Stimulated activated CD8-positive, alpha-beta memory T cell treated with anti-CD3 and anti-CD28 coated beads, Interleukin-15, amount 100 ng/mL, for 1 hour (primary cell): ENCODE measurements at regions not wholly inside any gene's neighbourhood (a gene's known extent, or its start where the extent isn't known, plus 50 kb on each side); places are given as distances from the start of the nearest gene placed in this dataset.

Experiments used
- DNase-seq: peaks from one replicate; pipeline ENCODE4 v3.0.0-alpha.2; 2020; ENCODE audit warnings: low read depth

DNA sequence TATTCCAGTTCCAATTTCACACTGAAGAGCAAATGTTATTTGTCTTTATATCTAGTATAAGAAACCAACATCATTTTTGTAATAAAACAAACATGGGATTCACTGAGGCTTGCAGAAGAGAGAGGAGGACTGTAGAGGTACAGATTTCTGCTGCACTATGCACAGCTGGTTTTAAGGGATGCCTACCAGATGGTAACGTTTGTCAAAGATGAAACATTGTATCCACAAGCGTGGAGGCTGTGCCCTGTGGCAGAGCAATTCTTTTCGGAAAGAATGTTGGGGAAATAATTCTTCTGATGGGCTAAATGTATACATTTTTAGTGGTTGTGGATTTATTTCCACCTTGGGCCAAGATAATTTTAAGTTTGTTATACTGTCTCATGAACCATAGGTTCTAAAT lies 272.4 kb downstream of the DUSP10 start:
- DNase-seq, result no peak

- DNase-seq, result no peak
Measured at GRCh38 chr1:221470000-221470698, 271.7 kb downstream of the DUSP10 start.

- DNase-seq, result no peak
Measured at GRCh38 chr1:221473411-221473810, 268.5 kb downstream of the DUSP10 start.

- DNase-seq, result no peak
Measured at GRCh38 chr1:221477252-221477651, 264.6 kb downstream of the DUSP10 start.

DNA sequence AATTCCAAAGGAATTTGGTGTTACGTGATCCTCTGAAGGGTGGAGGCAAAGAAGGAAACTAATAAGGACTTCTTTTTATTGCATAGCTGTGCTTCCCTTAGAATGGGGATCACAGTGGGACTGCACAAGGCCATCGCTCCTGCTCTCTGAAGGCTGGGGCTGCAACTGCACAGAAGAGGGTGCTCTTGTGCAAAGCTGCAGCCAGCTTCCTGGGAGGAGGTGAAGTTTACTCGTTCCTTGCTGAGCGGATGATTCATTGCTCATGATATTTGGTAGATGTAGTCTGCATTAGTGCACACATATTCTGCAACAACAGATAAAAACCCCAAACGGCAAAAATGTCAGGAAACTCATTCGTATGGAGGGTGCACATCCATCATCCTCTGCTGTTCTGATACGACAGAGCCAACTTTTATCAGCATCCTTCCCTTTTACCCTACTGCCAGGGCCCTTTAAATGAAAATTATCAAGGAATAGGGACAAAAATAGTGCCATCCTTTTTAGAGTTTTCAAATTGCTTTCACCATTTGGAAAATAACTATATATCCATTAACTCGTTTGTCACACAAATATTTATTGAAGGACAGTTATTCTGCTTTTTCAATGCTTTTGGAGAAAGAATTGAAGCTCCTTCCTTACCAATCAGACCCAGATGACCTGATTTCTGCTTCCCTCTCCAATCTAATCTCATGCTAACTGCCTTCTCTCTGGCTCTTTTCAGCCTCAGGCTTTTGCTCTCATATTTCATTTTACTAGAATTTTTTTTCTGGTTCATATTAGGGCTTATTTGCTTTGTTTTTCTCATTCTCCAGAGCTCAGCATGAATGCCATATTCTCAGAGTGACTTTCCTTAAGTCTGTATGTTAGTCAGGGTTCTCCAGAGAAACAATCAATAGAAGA lies 263.6 kb downstream of the DUSP10 start:
- DNase-seq, result peak; percentile 11

GRCh38 chr1:221487781-221488524 lies 253.9 kb downstream of the DUSP10 start:
- DNase-seq, result no peak

DNA sequence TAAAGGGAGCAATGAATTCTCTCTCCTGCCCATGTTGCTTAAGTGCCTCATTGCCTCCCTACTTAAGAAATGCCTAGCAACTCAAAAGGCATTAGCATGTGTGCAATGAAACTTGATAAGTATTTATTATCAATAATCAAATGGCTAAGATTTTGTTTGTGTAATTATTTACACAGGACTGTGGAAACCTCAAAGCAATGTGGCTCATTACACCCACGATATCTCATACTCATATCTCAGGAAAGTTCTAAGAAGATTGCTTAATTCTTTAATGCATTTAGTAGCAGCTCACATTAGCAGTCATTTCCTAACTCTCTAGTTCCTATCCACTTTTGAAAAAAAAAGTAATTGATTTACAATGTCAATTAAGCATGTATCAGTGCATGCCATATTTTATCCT lies 253.3 kb downstream of the DUSP10 start:
- no peak for DNase-seq

DNA sequence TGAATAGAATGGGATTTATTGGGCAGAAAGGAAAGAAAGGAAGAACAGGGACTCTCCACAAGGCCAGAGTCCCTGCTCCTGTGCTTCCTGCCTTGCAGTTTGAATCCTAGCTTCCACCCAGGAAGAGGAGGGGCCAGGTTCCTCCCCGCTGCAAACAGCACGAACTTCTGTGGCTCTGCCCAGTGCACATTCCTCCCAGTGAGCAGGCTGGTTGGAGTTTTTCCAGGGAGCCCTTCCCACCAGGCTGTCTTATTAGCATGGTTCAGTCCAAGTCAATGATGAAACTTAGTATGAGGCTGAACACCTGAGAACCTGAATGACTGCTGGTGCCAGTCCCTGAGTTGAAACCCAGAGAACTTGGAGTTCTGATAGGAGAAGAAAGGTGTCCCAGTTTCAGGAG lies 247.2 kb downstream of the DUSP10 start:
- no peak for DNase-seq

DNA sequence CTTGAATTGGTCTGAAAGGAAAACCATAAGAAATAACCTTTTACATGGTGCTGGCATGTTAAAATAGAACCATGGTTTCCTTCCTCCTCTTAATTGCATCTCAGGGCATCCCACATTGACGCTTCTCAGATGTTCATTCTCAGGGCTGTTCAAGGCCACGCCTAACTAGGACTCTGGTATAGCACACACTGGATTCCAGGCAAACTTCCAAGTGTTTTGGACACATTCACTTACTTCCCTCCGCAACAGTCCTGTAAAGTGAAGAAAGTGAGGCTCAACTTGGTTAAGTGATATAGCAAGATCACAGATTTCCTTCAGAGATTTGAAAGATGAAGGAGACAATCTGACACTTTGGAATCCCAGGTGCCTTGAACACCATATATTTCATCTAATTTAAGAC lies 244.8 kb downstream of the DUSP10 start:
- no peak for DNase-seq

GRCh38 chr1:221503268-221503667 lies 238.6 kb downstream of the DUSP10 start:
- no peak for DNase-seq

DNA sequence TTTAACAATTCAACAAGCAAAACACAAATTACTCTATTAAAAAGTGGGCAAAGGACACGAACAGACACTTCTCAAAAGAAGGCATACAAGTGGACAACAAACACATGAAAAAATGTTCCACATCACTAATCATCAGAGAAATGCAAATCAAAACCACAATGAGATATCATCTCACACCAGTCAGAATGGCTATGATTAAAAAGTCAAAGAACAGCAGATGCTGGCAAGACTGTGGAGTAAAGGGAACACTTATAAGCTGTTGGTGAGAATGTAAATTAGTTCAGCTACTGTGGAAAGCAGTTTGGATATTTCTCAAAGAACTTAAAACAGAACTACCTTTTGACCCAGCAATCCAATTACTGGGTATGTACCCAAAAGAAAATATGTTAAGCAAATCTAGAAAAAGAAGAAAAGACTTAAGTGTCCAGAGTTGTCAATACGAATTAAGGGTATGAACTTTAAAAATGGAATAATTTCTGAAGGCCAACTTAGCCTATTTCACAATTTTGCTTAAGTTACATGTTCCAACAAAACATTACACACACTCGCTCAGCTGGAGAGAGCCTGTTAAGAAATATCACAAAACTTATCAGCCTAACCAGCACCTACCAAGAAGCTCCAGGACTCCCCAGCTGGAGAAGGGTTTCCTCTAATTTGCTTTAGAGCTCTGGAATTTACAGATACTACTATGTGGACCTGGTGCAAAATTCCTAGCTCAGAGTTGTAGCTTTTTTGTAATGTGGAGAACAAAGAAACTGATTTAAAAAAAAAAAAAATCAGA lies 232.1 kb downstream of the DUSP10 start:
- DNase-seq, result no peak

- no peak for DNase-seq
Measured at GRCh38 chr1:221510793-221511503, 230.9 kb downstream of the DUSP10 start.

DNA sequence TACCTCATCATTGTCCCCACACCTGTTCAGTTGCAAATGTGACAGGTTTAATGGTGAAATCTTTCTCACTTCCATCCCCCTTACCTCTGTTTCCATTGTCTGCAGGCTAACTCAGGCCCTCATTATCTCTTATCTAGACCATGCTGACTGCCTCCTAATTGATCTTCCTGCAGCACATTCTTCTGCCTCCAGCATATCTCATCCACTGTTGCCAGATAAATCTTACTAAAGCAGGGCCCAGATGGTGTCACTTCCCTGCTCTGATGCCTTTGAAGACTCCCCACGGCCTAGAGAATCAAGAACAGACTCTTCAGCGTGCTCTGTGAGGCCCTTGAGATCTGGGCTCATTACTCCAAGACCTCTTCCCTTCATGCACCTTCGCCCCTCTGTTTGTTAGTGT lies 230.1 kb downstream of the DUSP10 start:
- no peak for DNase-seq

- DNase-seq, result no peak
Measured at GRCh38 chr1:221514806-221515205, 227.1 kb downstream of the DUSP10 start.

- no peak for DNase-seq
Measured at GRCh38 chr1:221515496-221515895, 226.4 kb downstream of the DUSP10 start.

DNA sequence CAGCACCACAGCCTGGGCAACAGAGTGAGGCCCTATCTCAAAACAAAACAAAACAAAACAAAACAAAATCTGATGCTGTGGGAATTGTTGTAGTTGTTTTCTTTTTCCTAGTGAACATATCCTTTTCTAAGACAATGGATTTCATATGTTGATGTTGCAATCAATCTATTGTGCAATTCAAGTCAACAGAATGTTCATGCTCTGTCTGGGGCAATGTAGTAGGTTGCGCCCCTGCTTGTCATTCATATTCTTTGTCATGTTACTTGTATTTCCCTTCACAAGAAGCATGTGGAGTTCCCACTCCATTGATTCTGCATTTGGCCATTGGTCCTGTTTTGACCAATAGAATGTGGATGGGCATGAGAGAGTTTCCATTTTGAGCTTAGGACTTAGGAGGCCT lies 223.9 kb downstream of the DUSP10 start:
- no peak for DNase-seq

DNA sequence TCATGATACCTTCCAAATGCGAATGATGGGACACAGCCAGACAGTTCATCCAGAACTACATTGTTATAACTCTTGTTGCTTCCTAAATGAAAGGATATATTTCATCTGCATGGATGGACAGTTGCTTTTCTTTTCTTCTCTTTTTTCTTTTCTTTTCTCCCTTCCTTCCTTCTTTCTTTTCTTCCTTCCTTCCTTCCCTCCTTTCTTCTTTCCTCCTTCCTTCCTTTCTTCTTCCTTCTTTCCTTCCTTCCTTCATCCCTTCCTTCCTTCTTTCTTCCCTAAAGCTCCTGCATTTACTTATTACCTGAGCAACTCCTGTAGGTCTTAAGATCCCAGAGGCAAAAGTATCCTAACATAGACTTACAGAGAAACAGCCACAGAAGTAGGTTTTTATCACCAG lies 221.6 kb downstream of the DUSP10 start:
- no peak for DNase-seq

GRCh38 chr1:221521686-221522085 lies 220.2 kb downstream of the DUSP10 start:
- DNase-seq, result no peak

DNA sequence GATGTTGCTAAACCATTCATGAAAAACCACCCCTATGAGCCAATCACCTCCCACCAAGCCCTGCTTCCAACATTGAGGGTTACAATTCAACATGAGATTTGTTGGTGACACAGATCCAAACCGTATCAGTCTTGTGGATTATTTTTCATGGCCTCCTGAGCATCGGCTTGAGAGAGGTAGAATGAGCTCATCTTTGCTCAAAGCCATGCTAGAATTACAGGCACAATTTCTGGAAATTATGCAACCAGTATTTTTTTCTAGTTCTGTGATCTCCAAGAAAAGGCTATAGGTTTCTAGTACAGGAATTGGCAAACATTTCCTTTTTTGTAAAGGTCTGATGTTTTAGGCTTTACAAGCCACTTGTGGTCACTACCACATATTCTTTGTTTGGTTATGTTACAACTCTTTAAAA lies 219.4 kb downstream of the DUSP10 start:
- DNase-seq, result no peak

DNA sequence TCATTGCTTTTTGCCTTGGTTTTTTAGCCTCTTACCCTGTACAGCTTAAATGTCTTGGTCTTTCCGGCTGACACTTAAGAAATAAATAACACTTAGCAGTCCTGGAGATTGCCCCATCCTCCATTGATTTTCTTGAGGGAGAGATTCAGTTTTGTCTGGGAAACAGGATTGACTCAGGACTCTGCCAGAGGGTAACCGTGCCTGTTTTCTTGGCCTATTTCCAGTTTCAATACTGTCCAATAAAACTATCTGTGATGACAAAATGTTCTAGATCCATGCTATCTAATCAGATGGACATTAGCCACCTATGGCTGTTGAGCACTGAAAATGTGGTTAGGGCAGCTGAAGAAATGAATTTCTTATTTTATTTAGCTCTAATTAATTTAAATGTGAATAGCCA lies 216.1 kb downstream of the DUSP10 start:
- DNase-seq, result no peak

DNA sequence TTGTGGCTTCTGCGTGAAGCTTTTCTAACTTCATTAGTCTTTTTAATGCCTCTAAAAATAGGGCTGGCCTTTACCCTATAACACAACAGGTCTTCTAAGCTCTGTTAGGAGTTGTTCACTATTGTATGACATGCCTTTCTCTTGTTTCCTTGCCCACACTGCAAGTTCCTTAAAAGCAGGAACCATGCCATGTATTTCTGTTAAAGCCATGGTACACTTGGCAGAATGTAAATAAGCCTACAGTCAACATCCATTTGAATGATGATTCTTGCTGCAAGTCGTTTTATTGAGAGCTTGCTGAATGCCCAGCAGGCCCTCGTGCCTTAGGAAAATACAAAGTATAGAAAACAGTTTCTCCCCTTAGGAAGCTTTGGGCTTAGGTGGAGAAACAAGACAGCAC lies 214.6 kb downstream of the DUSP10 start:
- DNase-seq, result no peak
